ENCODE measurements at regions not wholly inside any gene's neighbourhood (a gene's known extent, or its start where the extent isn't known, plus 50 kb on each side); places are given as distances from the start of the nearest gene placed in this dataset.

- TF ChIP-seq ZNF416 (tag by site-specific recombination; IDR thresholded peaks at IDR 0.05) (no peak), TCF7L2 (IDR thresholded peaks at IDR 0.05; ENCODE audit: borderline replicate concordance, low read depth, low read length) (no peak), ZNF529 (tag by site-specific recombination; IDR thresholded peaks at IDR 0.05; ENCODE audit: insufficient replicate concordance) (no peak), ZNF175 (tag by site-specific recombination; IDR thresholded peaks at IDR 0.05) (no peak)
Observed at GRCh38 chr2:138838851-138839620, 58.8 kb upstream of the NXPH2 start.
